ENCODE measurements at regions not wholly inside any gene's neighbourhood (a gene's known extent, or its start where the extent isn't known, plus 50 kb on each side); places are given as distances from the start of the nearest gene placed in this dataset.

GRCh38 chr1:200354243-200354642 lies 55.6 kb downstream of the ZNF281 start:
- no peak for DNase-seq

DNA sequence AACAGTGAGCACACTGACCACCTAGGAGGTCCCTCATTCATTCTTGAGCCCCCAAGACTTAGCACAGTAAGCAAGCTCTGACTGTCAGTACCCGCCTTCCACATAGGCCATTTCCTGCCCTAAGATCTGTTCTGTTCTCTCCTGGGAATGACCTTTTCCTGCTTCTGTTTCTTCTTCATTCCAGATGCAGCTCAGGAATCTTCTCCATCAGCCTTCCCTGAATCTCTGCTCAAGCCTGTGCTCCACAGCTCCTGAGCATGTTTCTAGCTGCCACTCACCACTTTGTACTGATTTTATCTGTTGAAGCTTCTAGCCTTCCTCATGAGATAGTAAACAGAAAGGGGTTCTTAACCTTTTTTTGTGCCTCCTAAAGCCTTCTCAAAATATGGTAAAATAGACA lies 56.6 kb downstream of the ZNF281 start:
- DNase-seq = no peak

DNA sequence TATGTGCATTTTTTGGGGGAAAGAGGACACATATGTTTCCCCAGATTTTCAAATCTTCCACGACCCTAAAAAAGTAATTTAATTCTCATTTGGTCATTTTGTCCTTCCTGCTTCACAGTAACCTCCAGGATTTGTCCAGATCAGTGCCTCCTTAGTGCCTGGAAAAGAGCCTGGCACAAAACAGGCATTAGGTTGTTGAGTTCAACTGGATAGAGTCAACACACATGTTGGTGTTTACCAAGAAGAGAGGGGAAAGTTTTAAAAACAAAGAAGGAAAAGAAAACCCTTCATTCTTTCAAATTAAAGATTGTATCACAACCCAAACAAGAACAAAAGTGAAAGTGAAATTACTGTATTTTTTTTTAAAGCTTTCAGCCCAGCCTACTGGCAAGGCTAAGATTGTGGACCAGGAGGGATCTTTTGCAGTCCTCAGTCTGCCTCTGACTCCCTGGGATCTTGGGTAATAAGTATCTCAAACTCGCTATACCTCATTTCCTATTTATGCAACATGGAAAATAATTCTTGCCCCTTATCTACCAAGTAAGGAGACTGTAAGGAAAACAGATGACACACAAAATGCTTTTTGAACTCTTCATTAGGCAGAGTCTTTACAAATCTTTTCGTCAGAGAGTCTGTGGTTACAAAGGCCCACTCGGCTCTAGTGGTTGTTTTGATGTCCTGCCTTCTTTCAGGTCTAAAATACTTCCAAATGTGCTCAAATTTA lies 57.8 kb downstream of the ZNF281 start:
- DNase-seq = no peak

DNA sequence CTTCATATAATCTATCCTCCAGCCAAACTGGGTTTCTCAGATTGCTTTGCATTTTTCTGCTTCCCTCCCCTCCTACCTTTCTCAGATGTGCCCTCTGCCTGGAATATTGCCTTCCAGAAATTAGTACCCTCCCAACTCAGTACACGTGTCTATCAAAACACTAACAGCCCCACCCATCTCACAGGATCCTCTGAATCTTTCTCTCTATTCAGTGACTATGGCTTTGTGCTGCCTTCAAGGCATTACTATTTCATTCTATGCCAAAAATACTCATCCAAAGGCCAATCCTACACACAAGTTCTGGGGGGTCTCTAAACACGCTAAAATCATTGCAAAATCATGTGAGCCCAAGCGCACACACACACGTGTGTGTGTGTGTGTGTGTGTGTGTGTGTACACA lies 58.4 kb downstream of the ZNF281 start:
- DNase-seq = no peak

GRCh38 chr1:200346700-200347099 lies 63.1 kb downstream of the ZNF281 start:
- DNase-seq = no peak

DNA sequence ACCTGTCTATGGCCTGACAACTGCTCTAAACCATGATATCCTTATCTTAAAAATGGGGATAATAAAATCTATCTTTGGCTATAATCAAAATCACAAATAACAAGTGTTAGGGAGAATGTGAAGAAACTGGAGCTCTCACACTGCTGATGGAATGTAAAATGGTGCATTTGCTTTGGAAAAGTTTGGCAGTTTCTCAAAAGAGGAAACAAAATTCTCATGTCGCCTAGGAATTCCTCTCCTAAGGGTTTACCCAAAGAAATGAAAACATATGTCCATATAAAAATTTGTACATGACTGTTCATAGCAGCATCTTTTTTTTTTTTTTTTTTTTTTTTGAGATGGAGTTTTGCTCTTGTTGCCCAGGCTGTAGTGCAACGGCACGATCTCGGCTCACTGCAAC lies 64.3 kb downstream of the ZNF281 start:
- DNase-seq = no peak

GRCh38 chr1:200343874-200344273 lies 66.0 kb downstream of the ZNF281 start:
- DNase-seq = no peak

GRCh38 chr1:200342511-200343311 lies 67.1 kb downstream of the ZNF281 start:
- no peak for DNase-seq

DNA sequence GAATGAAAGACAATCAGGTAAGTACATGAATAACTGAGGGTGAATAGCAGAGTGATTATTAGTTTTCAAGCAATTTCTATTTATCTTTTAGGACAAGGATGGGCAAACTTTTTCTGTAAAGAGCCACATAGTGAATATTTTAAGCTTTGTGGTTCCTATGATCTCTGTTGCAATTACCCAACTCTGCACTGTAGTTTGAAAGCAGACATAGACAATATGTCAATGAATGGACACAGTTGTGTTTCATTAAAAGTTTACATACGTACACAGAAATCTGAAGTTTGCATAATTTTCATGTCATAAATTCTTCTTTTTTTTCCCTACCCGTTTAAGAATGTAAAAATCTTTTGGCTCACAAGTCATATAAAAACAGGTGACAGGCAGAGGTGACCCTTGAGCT lies 71.4 kb downstream of the ZNF281 start:
- no peak for DNase-seq

GRCh38 chr1:200337831-200338230 lies 72.0 kb downstream of the ZNF281 start:
- no peak for DNase-seq

GRCh38 chr1:200337410-200337809 lies 72.4 kb downstream of the ZNF281 start:
- no peak for DNase-seq

- DNase-seq = no peak
Measured at GRCh38 chr1:200336901-200337391, 72.9 kb downstream of the ZNF281 start.

DNA sequence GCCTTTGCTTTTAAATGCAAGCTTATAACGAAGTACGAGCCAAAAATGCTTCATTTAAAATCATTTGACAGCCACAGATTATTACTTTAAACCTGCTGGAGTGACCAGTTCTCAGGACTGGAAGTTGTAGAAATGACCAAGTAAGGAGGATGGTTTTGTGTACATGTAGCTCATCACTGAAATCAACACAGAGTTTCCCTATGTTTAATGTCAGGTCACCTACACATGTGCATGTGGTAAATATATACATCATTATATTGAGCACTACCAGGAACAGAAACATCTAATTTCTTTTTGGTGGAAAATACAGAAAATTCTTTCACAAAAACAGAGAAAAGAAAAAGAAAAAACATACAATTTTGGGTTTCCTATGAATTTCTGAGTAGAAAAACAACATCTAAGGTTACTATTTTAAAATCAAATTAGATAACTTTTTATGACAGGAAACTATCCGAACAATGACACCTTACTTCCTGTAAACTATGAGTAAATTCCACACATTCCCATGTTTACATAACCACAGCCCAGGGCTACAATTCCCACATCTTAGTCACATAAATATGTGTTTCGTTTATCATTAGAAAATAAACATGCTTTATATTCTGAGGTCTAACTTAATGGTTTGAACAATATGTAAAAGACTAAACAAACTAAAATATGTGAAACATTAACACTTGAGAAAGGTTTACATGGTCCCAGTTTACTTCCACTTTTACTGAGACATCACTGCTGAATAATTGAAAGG lies 73.6 kb downstream of the ZNF281 start:
- no peak for DNase-seq

GRCh38 chr1:200334661-200335256 lies 75.1 kb downstream of the ZNF281 start:
- no peak for DNase-seq

DNA sequence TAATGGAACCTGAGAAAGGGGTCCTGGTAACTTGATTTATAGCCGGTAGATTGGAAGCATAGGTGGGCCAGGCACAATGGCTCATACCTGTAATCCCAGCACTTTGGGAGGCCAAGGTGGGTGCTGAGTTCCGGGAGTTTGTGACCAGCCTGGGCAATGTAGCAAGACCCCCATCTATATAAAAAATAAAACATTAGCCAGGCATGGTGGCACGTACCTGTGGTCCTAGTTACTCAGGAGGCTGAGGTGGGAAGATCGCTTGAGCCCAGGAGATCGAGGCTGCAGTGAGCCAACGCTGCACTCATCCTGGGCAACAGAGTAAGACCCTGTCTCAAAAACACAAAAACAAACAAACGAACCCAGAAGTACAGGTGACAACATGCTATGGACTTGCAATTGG lies 76.5 kb downstream of the ZNF281 start:
- no peak for DNase-seq

DNA sequence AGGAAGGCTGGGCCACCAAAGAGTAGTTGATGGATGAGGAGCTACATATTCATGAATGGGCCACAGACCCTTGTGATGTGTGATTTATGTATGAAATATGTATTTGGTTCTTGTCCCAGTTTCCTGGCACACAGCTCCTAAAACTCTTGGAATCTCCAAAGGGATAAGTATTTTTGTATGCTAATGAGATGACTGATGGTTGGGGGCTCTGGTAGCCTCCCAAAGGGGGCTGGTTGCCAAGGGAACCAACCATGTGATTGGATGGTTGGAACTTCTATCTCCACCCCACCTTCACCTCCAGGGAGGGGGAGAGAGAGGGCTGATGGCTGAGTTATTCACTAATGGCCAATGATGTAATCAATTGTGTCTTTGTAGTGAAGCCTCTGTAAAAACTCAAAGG lies 77.1 kb downstream of the ZNF281 start:
- DNase-seq = no peak

GRCh38 chr1:200330741-200331428 lies 79.0 kb downstream of the ZNF281 start:
- DNase-seq = no peak

- DNase-seq = no peak
Measured at GRCh38 chr1:200329208-200329882, 80.5 kb downstream of the ZNF281 start.

GRCh38 chr1:200328379-200328778 lies 81.5 kb downstream of the ZNF281 start:
- DNase-seq = no peak

DNA sequence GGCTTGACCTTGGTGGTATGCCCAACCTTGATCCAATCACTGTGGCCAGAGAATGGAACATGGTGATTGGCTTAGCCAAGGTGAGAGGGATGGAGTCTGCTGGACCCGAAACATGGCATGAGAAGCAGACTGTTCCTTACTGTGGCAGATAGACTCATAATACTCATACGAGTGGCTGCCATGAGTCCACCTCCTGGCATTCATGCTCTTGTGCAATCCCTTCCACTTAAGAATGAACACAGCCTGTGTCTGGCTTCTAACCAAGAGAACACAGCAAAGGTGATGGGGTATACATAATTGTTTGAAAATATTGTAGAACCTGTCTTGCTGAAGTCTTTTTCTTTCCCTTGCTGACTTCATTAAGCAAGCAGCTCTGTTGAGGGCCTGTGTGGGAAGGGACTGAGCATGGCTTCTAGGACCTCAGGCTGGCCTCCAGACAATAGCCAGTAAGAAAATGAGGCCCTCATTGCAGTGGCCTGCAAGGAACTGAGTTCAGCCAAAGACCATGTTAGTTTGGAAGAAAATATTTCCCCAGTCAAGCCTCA lies 85.9 kb downstream of the ZNF281 start:
- no peak for DNase-seq

DNA sequence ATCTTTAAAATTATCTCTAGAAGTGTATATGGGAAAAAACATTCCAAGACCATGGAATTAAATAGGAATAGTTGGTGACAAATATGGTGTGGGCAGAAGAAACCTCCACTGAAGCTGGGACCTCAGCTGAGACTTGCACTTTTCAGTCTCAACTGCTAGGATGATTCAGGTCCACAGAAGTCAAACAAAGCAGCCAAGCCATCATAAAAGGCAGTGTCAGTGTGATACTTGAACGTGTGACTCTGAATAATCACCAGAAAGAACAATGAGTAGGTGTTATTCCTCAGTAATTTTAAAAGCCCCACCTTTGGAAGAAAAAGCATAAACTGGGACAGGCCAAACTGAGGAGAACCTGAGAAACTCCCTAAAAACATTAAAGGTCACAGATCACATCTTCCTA lies 90.7 kb downstream of the ZNF281 start:
- no peak for DNase-seq

DNA sequence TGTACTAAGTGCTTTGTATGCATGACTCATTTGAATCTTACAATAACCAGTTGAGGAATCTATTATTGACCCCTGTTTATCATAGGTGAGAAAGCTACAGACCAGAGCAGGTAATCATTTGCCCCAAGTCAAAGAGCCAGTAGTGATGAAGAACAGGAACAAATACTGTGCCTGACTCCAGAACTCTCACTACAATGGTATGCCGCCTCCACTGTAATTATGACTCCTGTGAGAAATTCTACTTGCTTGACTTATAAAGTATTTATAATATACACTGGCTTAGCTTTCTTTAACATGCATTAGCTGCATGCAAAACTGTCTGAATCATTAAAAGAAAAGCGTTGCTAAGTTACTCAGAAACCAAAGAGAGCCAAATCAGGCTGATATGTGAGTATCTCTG lies 92.6 kb downstream of the ZNF281 start:
- no peak for DNase-seq
